Endodermal cell (in vitro differentiated cells): ENCODE measurements at regions not wholly inside any gene's neighbourhood (a gene's known extent, or its start where the extent isn't known, plus 50 kb on each side); places are given as distances from the start of the nearest gene placed in this dataset.

ENCODE experiments used
- DNase-seq: peaks from one replicate; pipeline ENCODE4 v3.0.0-alpha.2; 2017
- H3K27ac ChIP-seq: 2 replicates; pipeline ENCODE4 v1.5.1; 2013; ENCODE audit warnings: mild to moderate bottlenecking, low read depth, low read length, moderate library complexity
- H3K27me3 ChIP-seq: 2 replicates; pipeline ENCODE4 v1.6.1; 2013; ENCODE audit warnings: mild to moderate bottlenecking, low read length, moderate library complexity; ENCODE audit not compliant: insufficient read depth, control insufficient read depth, poor library complexity, severe bottlenecking
- H3K36me3 ChIP-seq: 2 replicates; pipeline ENCODE4 v1.7.0; 2013; ENCODE audit warnings: mild to moderate bottlenecking, low read length, moderate library complexity; ENCODE audit not compliant: control insufficient read depth, insufficient read depth
- H3K4me1 ChIP-seq: one replicate; pipeline ENCODE4 v1.7.0; 2013; ENCODE audit warnings: low read length; ENCODE audit not compliant: control insufficient read depth, insufficient read depth
- H3K4me3 ChIP-seq: 2 replicates; pipeline ENCODE4 v1.5.1; 2013; ENCODE audit warnings: mild to moderate bottlenecking, low read length, moderate library complexity
- H3K9ac ChIP-seq: 2 replicates; pipeline ENCODE4 v1.6.1; 2013; ENCODE audit warnings: mild to moderate bottlenecking, low read length, moderate library complexity; ENCODE audit not compliant: poor library complexity, severe bottlenecking; ENCODE audit errors: extremely low read depth
- H3K9me3 ChIP-seq: 2 replicates; pipeline ENCODE4 v1.6.1; 2013; ENCODE audit warnings: mild to moderate bottlenecking, low read length, moderate library complexity; ENCODE audit not compliant: control insufficient read depth
- H3K27ac Mint-ChIP-seq: 2 replicates; pipeline ENCODE4 v1.8.0; 2020; ENCODE audit warnings: mixed read lengths
- H3K27me3 Mint-ChIP-seq: 2 replicates; pipeline ENCODE4 v1.8.0; 2021; ENCODE audit warnings: mild to moderate bottlenecking, mixed read lengths; ENCODE audit not compliant: insufficient read depth
- H3K36me3 Mint-ChIP-seq: 2 replicates; pipeline ENCODE4 v1.8.0; 2020; ENCODE audit warnings: low read depth, mixed read lengths
- H3K4me1 Mint-ChIP-seq: 2 replicates; pipeline ENCODE4 v1.8.0; 2020; ENCODE audit warnings: mixed read lengths
- H3K4me3 Mint-ChIP-seq: 2 replicates; pipeline ENCODE4 v1.8.0; 2020; ENCODE audit warnings: mild to moderate bottlenecking, moderate library complexity, mixed read lengths
- H3K9me3 Mint-ChIP-seq: 2 replicates; pipeline ENCODE4 v1.8.0; 2020; ENCODE audit warnings: mild to moderate bottlenecking, mixed read lengths
- WGBS, 2 experiments: methylation state at CpG; one replicate each; pipeline versions ENCODE4 v1.1.5 to v1.1.7; 2013; ENCODE audit warnings: missing lambda C conversion rate in 2 of 2, mixed read lengths in 1 of 2; ENCODE audit not compliant: insufficient coverage in 1 of 2, insufficient read length in 1 of 2; 5-methylcytosine and 5-hydroxymethylcytosine counted together
- TF ChIP-seq, protein P1 (sequence below): fragments of 200-600 bp; sonication (generic); conservative IDR thresholded peaks from 2 replicates; pipeline ENCODE4 v1.5.0; 2021; ENCODE audit warnings: antibody characterized with exemption, mild to moderate bottlenecking

DNA sequence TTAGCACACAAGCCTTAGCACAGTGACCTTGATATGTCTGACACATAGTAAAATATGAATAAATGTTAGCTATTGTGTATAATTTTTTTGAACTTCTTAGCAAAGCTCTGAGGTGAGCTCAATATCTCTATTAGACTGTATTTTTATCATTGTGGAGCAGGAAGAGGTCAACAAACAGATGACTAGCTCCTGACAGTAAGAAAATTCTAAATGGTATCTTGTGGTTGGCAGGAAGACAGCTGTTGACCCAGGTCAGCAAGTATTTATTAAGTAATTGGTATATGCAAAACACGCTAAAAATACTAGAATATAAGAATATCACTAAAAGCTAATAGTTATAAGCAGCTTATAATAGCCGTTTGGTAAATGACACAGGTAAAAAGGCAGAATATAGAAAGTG lies 77.5 kb upstream of the MARCKS start:
- peaks cover 82% of the 10 kb centered on the region for H3K27me3 Mint-ChIP-seq
- no peaks in the 10 kb centered on the region for H3K4me1 ChIP-seq
- H3K4me1 Mint-ChIP-seq, result peaks cover 15% of the 10 kb centered on the region
- no peaks in the 10 kb centered on the region for H3K9me3 Mint-ChIP-seq
- H3K4me3 ChIP-seq, result no peak overlapping the region
- H3K36me3 Mint-ChIP-seq, result no peaks in the 10 kb centered on the region
- H3K27ac ChIP-seq, result no peak overlapping the region
- no peaks in the 10 kb centered on the region for H3K9me3 ChIP-seq
- H3K9ac ChIP-seq, result no peak overlapping the region
- H3K27ac Mint-ChIP-seq, result no peak overlapping the region
- H3K36me3 ChIP-seq, result no peaks in the 10 kb centered on the region
- 86 to 95% methylated on average over 1 to 2 of the region's 2 CpGs for WGBS, 2 experiments
- no peak overlapping the region for H3K4me3 Mint-ChIP-seq
- peaks cover 56% of the 10 kb centered on the region for H3K27me3 ChIP-seq
- DNase-seq, result no peak
- TF ChIP-seq, protein P1, sequence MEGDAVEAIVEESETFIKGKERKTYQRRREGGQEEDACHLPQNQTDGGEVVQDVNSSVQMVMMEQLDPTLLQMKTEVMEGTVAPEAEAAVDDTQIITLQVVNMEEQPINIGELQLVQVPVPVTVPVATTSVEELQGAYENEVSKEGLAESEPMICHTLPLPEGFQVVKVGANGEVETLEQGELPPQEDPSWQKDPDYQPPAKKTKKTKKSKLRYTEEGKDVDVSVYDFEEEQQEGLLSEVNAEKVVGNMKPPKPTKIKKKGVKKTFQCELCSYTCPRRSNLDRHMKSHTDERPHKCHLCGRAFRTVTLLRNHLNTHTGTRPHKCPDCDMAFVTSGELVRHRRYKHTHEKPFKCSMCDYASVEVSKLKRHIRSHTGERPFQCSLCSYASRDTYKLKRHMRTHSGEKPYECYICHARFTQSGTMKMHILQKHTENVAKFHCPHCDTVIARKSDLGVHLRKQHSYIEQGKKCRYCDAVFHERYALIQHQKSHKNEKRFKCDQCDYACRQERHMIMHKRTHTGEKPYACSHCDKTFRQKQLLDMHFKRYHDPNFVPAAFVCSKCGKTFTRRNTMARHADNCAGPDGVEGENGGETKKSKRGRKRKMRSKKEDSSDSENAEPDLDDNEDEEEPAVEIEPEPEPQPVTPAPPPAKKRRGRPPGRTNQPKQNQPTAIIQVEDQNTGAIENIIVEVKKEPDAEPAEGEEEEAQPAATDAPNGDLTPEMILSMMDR, result no peak

DNA sequence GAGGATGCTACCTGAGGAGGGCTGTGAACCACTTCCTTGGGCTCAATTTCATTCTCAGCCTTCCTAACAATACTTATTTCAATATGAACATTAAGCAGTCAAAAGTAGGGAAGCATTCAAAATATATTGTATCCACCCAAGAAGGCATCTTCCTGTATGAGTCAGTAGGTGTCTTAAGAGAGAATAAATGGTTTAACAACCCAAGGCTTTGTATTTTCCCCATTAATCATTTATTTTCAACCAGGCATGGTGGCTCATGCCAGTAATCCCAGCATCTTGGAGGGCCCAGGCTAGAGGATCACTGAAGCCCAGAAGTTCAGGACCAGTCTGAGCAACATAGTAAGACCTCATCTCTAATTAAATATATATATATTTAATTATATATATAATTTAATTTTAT lies 74.5 kb upstream of the MARCKS start:
- no peak for DNase-seq
- Mint-ChIP-seq H3K27ac (no peak overlapping the region), H3K4me3 (no peak overlapping the region), H3K9me3 (no peaks in the 10 kb centered on the region), H3K36me3 (no peaks in the 10 kb centered on the region), H3K27me3 (peaks cover 73% of the 10 kb centered on the region), H3K4me1 (peaks cover 4% of the 10 kb centered on the region)
- H3K4me3 ChIP-seq, result no peak overlapping the region
- no peaks in the 10 kb centered on the region for H3K9me3 ChIP-seq
- no peak overlapping the region for H3K9ac ChIP-seq
- TF ChIP-seq, protein P1, result no peak
- no peaks in the 10 kb centered on the region for H3K36me3 ChIP-seq
- H3K27me3 ChIP-seq, result peaks cover 52% of the 10 kb centered on the region
- no peak overlapping the region for H3K27ac ChIP-seq
- no peaks in the 10 kb centered on the region for H3K4me1 ChIP-seq

DNA sequence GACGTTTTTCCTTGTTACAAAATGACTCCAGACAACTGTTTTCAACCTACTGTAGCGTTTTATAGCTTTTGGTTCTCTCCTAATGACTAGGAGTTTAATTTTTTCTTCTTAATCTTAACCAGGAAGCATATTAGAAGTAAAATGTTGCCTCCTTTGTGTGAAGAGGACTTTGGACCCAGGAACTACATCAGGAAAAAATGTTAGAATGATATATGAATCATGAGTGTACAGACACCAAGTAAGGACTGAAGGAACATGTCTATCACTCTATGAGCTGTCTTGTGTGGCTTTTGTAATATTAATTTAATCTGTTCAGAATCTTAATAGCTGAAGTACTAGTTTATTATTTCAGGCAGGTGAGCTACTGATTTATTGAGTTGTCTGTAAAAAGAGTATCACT lies 71.0 kb upstream of the MARCKS start:
- WGBS, 2 experiments, result 84 to 100% methylated on average over 1 to 2 of the region's 2 CpGs
- H3K36me3 Mint-ChIP-seq, result no peaks in the 10 kb centered on the region
- H3K27ac ChIP-seq, result no peak overlapping the region
- H3K4me3 ChIP-seq, result no peak overlapping the region
- DNase-seq, result no peak
- H3K9me3 ChIP-seq, result no peaks in the 10 kb centered on the region
- H3K27me3 Mint-ChIP-seq, result peaks cover 61% of the 10 kb centered on the region
- peaks cover 33% of the 10 kb centered on the region for H3K27me3 ChIP-seq
- no peak overlapping the region for H3K9ac ChIP-seq
- no peaks in the 10 kb centered on the region for H3K4me1 Mint-ChIP-seq
- H3K9me3 Mint-ChIP-seq, result no peaks in the 10 kb centered on the region
- H3K4me1 ChIP-seq, result no peaks in the 10 kb centered on the region
- TF ChIP-seq, protein P1, result no peak
- H3K4me3 Mint-ChIP-seq, result no peak overlapping the region
- no peak overlapping the region for H3K27ac Mint-ChIP-seq
- H3K36me3 ChIP-seq, result no peaks in the 10 kb centered on the region
